HG02973 (cell line): ENCODE measurements at regions not wholly inside any gene's neighbourhood (a gene's known extent, or its start where the extent isn't known, plus 50 kb on each side); places are given as distances from the start of the nearest gene placed in this dataset.

Experiments used
- ATAC-seq: cut with Tn5 transposase; IDR thresholded peaks from one replicate; pipeline ENCODE4 v1.9.1; 2021; ENCODE audit warnings: moderate library complexity; ENCODE audit not compliant: unreplicated experiment

- ATAC-seq, result no peak
Measured at GRCh38 chr9:105187781-105188180, 56.7 kb upstream of the SLC44A1 start.

GRCh38 chr9:105188746-105189145, 55.7 kb upstream of the SLC44A1 start:
- no peak for ATAC-seq

GRCh38 chr9:105191508-105192121, 52.8 kb upstream of the SLC44A1 start:
- ATAC-seq, result no peak

DNA sequence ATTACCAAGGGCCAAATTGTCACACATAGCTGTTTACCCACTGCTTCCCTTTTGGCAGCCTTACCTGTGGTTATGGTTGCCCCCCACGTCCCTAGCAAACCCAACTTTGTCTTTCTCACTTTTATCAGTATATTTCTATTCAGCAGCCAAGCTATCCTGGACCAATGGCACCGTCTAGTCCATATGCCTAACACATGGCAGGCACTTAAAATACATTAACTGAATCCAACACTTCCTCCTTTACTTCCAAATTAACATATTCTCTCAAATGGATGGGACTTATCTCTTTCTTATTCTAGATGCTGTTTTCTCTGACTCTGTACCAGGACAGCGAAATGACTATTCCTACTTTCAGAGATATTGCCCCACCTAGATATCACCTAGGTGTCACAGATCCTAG, 50.9 kb upstream of the SLC44A1 start:
- ATAC-seq, result no peak

DNA sequence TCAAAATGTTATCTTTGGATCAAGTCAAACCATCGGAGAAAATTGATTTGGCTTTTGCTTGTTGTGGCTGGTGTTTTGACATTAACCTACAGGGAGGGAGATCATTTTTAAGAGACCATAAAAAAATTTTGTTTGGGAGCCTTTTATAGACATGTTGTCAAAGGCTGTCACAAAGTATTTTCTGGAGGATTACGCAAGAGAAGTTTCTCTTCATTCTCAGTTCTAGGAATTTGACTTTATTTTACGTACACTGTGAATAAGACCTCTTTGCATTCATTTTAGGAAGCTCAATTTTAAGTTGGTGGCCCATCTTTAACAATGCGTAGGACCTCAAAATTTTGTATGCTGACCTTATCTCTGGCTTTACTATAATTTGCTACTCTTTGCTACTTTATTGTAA, 50.2 kb upstream of the SLC44A1 start:
- ATAC-seq, result no peak
